Fibroblast of lung (primary cell): ENCODE measurements at regions not wholly inside any gene's neighbourhood (a gene's known extent, or its start where the extent isn't known, plus 50 kb on each side); places are given as distances from the start of the nearest gene placed in this dataset.

Experiments
- CTCF ChIP-seq, 2 donors: IDR thresholded peaks in 1 of 2; conservative IDR thresholded peaks in 1 of 2; 1 replicate in 1 of 2; 2 replicates in 1 of 2; pipeline ENCODE4 v1.5.1; 2011 to 2012; ENCODE audit warnings: low read length in 2 of 2, control low read depth in 1 of 2, inconsistent platforms in 1 of 2, low read depth in 1 of 2, mild to moderate bottlenecking in 1 of 2
- EZH2 ChIP-seq: IDR thresholded peaks from 2 replicates; pipeline ENCODE4 v1.5.1; 2012; ENCODE audit warnings: low read length, control low read depth, mild to moderate bottlenecking; ENCODE audit errors: missing control alignments

- TF ChIP-seq CTCF (conservative IDR thresholded peaks at IDR 0.05 in 1 of 2, IDR thresholded peaks at IDR 0.05 in 1 of 2; ENCODE audit: low read depth in 1 of 2, low read length in 2 of 2) = no peak
- TF ChIP-seq EZH2 = no peak
These were observed 92.8 kb upstream of the TMTC2 start for GRCh38 chr12:82593901-82594396.
